NCI-H748 (cell line): ENCODE measurements at regions not wholly inside any gene's neighbourhood (a gene's known extent, or its start where the extent isn't known, plus 50 kb on each side); places are given as distances from the start of the nearest gene placed in this dataset.
"Not testable (repeated sequence)": the region's sequence is repeated elsewhere in the genome, so short reads cannot be mapped to it uniquely, and the experiment has no call there.

Experiments
- DNase-seq: peaks from one replicate; lab custom pipeline; 2025; ENCODE audit not compliant: unreplicated experiment; lab: John Stamatoyannopoulos, UW

GRCh38 chr20:5453745-5454144 is 137.0 kb upstream of the PROKR2 start:
- DNase-seq: peak; percentile 83

GRCh38 chr20:5453316-5453715 is 136.6 kb upstream of the PROKR2 start:
- DNase-seq: not testable (repeated sequence)

DNA sequence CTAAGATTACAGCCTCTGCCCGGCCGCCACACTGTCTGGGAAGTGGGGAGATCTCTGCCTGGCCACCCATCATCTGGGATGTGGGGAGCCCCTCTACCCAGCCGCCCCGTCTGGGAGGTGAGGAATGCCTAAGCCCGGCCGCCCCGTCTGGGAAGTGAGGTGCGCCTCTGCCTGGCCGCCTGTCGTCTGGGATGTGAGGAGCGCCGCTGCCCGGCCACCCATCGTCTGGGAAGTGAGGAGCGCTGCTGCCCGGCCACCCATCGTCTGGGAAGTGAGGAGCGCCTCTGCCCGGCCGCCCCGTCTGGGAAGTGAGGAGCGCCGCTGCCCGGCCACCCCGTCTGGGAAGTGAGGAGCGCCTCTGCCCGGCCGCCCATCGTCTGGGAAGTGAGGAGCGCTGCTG is 135.9 kb upstream of the PROKR2 start:
- not testable (repeated sequence) for DNase-seq

DNA sequence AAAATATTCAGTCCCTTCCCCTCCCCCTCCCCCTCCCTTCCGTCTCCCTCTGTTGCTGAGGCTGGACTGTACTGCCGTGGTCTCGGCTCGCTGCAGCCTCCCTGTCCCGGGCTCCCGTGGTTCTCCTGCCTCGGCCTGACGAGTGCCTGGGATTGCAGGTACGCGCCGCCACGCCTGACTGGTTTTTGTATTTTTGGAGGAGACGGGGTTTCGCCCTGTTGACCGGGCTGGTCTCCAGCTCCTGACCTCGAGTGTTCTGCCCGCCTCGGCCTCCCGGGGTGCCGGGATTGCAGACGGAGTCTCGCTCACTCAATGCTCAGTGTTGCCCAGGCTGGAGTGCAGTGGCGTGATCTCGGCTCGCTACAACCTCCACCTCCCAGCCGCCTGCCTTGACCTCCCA is 135.5 kb upstream of the PROKR2 start:
- not testable (repeated sequence) for DNase-seq

DNA sequence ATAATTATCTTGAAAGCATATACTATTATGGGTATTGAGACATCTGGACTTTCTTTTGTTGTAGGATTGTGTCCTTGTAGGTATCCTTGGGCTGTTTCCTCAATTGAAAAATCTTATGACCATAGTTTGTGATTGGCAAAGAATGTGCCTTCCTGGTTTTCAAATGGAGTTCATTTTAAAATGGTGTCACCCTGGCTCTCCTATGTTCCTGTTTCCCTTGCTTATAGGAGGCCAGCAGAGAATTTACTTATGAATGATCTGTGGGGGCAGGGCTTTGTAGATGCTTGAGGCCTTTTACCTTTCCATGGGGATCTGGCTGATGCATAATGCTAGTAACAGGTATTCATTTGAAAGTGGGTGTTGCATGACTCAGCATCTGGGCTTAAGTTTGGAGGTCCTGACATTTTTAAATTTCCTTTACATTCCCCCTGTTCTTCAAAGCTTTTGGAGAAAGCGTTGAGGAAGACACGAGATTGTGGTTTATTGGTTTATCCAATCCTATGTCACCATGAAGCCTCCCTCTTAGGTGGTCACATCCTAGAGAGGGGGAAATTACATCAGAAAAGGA is 135.0 kb upstream of the PROKR2 start:
- no peak for DNase-seq

GRCh38 chr20:5448449-5449118 is 131.8 kb upstream of the PROKR2 start:
- DNase-seq: peak; percentile 76

DNA sequence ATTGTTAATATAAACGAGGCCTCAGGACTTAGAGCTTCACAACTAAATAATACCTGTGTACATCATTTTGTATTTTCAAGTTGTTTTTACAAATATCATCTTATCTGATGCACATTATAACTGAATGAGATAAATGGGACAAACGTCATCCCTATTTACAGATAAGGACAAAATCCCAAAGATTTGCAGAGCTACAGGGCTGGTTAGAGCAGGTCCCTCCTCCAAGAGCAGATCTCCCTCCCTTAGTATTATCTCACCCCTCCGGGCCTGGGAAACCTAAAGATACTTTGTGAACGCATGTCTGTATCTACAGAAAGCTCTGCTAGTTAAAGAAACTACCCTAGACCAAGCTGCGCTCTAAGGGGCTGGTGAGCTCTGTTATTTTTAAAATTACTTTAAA is 130.4 kb upstream of the PROKR2 start:
- no peak for DNase-seq

DNA sequence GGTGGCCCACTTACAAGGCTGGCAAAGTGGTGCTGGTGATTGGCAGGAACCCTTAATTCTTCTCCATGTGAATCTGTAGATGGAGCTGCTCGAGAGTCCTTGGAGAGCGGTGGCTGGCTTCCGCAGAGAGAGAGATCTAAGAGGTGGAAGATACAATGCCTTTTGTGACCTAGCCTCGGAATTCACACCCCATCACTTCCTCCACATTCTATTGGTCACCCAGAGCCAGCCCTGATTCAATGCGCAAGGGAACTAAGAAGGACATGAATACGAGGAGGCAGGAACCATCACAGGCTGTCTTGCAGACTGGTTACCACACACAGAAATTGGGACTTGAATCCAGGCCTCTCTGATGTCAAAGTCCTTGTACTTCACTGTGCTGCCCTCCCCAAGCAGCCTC is 128.9 kb upstream of the PROKR2 start:
- no peak for DNase-seq

- DNase-seq: no peak
Measured at GRCh38 chr20:5442101-5442500, 125.3 kb upstream of the PROKR2 start.

DNA sequence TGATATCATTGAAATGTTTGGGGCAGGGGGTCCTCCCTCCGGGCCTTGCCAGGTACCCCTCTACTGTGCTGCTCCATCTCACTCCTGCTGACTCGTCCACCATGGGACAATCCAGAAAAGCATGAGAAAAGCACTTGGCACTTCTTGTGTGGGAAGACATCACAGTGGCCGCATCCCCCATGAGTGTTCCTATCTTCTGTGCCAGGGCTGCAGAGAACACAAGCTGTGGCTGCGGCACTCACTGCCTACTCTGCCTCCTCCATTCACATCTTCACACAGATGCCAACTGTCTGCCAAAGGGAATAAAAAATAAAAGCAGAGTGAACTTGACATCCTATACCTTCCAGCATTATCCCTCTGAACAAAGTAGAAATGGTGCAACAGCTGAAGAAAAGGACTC is 117.4 kb upstream of the PROKR2 start:
- no peak for DNase-seq

DNA sequence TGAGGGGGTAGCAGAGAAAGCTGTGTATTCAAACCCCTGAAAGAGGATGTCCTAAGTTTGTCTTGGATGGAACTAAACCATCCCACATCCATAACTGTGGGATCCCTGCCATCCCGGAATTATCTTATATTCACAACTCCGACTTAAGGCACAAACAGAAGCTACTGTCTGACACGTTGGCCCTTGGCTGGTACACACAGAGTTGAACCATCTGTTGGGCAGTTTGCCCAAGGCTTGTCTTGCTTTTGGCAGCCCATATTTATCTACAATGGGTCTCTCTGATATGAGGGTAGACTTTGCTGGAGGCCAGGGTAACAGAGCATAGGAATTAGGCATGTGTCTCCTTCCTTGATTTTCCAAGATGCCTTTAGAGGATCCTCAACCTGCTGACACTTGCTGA is 116.6 kb upstream of the PROKR2 start:
- DNase-seq: no peak

DNA sequence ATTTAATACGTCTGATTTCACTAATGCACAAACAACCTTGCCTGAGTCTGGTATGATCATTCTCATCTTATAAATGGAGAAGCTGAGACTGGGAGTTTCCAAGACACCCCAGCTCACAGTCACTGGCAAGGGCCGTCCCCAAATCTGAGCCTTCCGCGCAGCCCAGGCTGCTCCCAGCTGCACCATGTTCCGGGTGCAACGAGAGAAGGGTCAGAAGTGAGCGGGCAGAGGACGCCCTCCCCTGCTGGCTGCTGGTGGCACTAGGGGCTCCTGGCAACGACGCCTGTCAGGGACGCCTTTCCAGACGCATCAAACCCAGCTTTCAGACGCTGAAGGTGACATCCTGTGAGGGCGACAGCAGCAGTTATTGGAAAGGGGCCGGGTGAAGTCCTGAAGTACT is 115.3 kb upstream of the PROKR2 start:
- peak; percentile 41 for DNase-seq

DNA sequence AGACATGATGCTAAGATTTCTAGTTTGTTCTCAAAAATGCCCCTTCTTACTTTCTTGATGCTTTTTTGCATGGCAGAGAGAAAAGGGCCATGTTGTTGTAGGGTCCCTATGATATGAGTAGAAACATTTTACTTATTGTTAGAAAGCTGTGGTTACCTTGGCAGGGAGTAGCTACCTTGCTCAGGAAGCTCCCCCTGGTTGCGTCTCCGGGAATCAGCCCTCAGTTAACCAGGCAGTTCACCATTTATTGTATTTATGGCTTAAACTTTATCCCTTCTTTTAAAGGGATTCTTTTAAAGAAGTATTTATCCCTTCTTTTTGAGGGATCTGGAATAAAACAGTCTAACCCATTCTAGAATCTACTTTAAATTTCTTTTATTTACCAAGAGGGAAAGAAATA is 113.9 kb upstream of the PROKR2 start:
- no peak for DNase-seq

- no peak for DNase-seq
Measured at GRCh38 chr20:5426026-5426425, 109.3 kb upstream of the PROKR2 start.

GRCh38 chr20:5416086-5416485 is 99.3 kb upstream of the PROKR2 start:
- DNase-seq: peak; percentile 28

DNA sequence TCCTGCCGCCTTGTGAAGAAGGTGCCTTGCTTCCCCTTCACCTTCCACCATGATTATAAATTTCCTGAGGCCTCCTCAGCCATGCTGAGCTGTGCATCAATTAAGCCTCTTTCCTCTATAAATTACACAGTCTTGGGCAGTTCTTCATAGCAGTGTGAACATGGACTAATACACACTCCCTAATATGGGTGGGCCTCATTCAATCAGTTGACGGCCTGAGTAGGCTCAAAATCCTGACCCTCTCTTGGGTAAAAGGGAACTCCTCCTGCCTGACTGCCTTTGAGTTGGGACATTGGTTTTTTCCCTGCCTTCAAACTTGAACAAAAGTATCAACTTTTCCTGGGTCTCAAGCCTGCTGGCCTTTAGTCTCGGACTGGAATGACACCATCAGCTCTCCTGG is 96.6 kb upstream of the PROKR2 start:
- DNase-seq: no peak

DNA sequence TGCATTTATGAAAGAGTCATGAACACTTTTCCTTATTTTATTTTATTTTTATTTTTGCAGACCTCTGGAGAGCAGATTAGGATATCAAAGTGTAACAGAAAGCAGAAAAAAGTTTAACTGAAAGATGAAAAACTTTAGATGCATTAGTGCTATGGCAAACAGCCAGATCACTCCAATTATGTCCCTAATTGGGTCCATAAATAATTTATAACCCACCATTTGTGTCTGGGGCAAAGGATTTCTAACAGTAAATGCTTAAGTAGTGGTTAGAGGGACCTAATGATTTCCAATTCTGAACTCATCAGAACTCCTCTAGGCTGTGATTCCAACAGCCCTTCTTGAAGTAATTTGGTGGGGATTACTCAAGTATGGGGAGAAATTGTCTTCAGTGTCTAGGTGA is 93.7 kb upstream of the PROKR2 start:
- DNase-seq: no peak

DNA sequence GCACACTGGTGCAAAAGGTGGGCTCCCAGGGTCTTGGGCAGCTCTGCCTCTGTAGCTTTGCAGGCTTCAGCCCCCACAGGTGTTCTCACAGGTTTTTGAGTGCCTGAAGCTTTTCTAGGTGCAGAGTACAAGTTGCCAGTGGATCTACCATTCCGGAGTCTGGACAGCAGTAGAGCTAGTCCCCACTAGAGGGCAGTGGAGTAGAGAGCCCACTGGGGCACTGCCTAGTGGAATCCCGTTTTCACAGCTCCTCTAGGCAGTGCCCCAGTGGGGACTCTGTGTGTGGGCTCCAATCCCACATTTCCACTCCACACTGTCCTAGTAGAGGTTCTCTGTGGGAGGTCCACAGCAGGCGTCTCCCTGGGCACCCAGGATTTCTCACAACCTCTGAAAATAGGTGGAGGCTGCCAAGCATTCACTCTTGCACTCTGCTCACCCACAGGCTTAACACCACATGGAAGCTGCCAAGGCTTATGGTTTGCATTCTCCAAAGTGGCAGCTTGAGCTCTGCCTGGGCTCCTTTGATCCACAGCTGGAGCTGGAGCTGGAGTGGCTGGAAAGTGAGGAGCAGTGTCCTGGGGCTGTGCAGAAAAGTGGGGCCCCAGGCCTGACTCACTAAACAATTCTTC is 86.3 kb upstream of the PROKR2 start:
- peak; percentile 54 for DNase-seq

DNA sequence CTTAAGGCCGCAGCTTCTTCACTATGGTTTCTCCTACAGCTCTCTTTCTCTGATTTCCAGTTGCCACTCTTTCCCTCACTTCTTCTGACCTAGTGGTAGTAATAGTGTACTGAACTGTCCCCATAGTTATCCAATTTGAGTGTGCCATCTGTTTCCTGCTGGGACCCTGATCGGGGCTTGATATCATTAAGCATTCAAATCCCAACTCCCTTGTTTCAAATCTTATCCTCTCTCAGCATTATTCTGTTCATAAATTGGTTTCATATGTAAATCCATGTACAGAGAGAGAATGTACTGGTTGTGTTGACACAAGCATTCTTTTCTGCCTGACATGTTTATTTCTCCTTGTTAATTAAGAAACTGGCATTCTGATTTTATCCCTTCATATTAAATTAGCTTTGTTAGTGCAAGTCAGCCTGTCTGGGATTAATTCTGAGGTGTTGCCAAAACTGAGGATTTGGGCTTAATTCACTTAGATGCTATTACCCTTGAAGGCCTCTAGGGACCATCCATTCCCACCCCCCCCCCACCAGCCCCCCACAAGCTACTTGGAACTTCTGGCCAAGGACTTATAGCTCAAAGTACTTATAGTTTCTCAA is 84.6 kb upstream of the PROKR2 start:
- DNase-seq: no peak

DNA sequence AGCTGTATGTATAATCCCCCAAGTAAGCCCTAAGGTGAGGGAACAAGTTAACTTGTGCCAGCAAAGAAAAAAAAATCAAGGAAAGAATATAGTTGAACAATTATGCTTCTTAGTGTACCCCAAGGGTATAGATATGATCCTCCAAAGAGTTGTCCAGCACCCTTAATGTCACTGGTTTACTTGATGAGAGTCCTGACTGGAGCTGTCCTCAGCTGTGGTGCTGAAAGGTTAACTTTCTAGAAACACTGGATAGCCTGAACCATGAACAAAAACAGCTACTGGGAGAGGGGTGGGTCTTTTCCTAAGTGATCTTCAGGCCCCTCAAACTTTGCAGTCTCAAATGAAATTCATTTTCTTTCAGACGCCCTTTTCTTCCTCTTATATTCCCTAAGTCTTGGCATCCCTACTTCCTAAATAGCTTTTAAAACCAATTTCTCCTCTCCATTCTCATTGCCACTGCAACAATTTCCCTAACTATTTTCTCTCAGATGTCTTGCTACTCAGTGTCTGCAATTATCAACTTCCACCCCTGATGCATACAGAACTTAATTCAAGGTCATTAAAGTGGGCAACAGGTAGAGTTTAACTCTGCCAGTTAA is 83.5 kb upstream of the PROKR2 start:
- DNase-seq: no peak

DNA sequence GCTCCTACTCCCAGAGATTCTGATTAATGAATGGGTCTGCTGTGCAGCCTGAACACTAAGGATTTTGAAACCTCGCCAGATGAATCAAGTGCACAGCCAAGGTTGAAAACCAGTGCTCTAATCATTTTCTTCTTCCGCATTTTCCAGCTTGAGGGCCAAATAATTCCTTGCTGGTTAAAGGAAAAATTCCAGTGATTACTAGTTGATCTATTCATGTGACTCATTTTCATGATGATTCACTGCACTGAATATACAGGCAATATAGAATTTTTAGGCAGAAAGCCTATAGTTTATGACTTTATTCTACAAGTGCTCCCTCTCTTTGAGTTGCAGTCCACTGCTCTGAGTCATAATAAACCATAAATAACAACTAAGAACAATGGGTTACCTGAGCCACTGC is 80.6 kb upstream of the PROKR2 start:
- no peak for DNase-seq
